ENCODE measurements at regions not wholly inside any gene's neighbourhood (a gene's known extent, or its start where the extent isn't known, plus 50 kb on each side); places are given as distances from the start of the nearest gene placed in this dataset.
A peak's percentile ranks its signal among the peaks of the same experiment; 100 is the strongest.
"Not testable (repeated sequence)": the region's sequence is repeated elsewhere in the genome, so short reads cannot be mapped to it uniquely, and the experiment has no call there.

DNA sequence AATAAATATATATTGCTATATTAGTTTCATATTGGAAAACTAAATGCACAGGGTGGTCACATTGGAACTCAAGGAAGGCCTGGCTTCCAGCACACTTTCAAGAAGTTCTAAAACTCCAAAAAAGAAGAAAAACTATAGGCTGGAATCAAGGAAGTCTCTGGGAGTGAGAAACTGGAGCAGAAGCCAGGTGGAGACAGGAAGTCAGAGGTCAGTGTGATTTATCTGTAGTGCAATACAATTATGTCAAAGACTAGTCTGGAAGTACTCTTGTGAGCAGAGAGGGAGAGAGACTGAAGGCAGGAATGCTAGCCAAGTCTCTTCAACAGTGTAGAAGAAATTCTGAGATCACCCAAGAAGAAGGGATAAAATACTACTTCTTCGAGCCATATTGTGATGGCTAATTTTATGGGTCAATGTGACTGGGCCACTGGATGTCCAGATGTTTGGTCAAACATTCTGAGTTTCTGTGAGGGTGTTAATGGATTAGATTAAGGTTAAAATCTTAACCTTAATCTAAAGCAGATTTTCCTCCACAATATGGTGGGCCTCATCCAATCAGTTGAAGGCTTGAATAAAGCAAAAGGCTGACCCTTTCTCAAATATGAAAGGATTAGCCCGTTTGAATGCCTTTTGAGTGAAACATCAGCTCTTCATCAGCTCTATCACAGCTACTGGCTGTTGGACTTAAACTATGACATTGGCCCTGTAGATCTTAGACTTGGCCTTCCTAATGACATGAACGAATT, 208.0 kb downstream of the TDRD15 start:
- DNase-seq, result no peak

GRCh38 chr2:21332993-21333625, 209.3 kb downstream of the TDRD15 start:
- no peak for DNase-seq

DNA sequence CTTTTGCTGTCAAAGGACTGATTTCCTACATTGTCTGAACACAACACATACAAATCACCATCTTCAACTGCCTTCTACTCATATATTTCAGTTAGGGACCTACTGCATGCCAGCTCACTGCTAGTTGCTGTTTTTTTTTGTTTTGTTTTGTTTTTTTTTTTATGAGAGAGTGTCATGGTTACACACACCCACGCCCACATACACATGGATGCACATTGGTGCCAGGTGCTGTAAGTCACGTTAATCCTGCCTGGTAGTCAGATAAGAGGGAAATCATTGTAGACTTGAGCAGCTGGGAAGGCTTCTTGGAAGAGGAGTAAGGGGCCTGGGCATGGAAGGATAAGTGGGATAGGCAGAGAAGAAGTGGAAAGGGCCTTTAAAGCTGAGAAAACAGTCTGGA, 209.9 kb downstream of the TDRD15 start:
- no peak for DNase-seq

- DNase-seq, result no peak
Measured at GRCh38 chr2:21346984-21347383, 223.2 kb downstream of the TDRD15 start.

DNA sequence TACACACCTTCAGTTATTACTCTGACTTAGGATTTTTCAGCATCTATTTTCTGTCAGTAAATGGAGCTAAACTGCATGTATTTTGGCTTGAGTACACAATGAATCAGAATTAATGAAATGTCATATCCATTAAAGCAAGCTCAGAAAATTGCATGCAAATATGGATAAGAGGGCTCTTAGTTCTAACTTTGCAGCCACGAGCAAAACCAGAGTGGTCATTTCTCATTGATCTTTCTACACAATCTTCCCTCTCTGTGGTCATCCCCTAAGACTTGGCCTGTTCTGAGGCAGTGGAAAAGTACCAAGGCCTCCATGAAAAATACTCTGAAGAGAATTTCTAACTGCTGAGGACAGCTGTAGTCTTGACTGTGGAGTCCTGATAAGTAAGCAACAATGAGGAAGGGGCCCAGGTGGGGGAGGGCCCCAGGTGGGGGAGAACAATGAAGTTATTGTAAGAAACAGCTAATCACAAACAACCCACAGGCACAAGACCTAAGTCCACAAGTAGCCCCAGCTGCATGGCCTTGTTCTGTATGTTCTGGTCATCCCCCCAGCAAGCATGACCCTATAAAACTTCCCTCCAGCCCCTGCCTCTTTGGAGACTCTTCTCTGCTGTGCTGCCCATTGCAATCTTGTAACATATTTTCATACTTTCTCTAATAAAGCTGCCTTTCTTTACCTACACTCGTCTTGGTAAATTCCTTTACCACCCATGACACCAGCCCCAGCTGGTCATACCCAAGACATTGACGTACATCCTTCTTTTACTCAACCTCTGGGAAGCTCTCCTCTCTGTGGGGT, 230.3 kb downstream of the TDRD15 start:
- DNase-seq, result no peak

GRCh38 chr2:21356086-21356856, 232.5 kb downstream of the TDRD15 start:
- DNase-seq, result no peak

DNA sequence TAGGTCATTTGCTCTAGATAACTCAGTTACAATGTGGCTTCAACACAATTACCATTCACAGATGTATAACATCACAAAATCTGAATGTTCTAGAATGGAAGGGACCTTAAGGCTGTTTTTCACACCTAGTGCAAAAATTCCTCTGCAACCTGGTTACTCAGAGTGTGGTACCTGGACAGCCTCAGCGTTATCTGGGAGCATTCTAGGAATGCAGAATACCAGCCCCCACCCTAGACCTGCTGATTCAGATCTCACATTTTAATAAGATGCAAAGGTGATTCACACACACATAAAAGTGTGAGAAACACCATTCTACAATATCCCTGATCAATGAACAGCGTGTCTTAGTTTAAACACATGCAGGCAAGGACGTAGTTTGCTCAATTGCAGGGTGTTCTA, 233.1 kb downstream of the TDRD15 start:
- no peak for DNase-seq

- DNase-seq, result no peak
Measured at GRCh38 chr2:21358976-21359375, 235.2 kb downstream of the TDRD15 start.

- DNase-seq, result no peak
Measured at GRCh38 chr2:21361384-21361783, 237.6 kb downstream of the TDRD15 start.

DNA sequence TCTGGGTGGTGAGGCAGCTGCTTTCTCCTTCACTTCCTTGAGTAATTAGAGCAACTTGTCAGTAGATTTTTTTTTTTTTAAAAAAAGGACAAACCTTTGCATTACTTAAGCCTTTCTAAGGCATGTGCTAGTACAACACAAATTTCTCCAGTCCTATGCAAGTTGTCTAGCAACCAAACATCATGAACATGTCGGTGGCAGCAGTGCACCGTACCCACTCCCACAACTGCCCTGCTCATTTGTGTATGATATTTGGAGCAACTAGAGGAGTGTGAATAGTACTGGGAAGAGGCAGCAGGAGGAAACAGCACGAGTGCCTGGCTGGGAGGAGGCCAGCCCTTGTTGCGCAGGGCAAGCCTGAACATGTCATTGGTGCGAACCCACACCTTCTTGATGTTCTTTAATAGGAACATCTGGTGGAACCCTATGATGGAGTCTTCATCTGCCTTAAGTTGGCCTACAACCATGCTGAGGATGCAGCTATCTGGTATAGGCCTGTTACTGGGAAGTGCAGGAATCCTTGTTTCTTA, 238.3 kb downstream of the TDRD15 start:
- no peak for DNase-seq

- DNase-seq, result no peak
Measured at GRCh38 chr2:21363364-21363763, 239.6 kb downstream of the TDRD15 start.

GRCh38 chr2:21367421-21367820, 243.7 kb downstream of the TDRD15 start:
- no peak for DNase-seq

DNA sequence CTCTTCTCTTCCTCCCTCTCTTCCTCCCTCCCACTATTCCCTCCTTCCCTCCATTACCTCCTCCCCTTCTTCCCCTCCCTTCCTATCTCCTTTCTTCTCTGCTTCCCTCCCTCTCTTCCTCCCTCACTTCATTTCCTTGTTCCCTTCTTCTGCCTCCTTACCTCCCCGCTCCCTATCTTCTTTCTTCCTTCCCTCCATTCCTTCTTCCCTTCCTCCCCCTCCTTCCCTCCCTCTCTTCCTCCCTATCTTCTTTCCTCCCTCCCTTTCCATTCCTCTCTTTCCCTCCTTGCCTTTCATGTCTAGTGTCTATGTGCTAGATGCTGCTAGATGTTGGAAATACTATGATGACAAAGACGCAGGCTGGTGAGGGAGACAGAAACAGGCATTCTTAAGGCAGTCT, 246.0 kb downstream of the TDRD15 start:
- no peak for DNase-seq

DNA sequence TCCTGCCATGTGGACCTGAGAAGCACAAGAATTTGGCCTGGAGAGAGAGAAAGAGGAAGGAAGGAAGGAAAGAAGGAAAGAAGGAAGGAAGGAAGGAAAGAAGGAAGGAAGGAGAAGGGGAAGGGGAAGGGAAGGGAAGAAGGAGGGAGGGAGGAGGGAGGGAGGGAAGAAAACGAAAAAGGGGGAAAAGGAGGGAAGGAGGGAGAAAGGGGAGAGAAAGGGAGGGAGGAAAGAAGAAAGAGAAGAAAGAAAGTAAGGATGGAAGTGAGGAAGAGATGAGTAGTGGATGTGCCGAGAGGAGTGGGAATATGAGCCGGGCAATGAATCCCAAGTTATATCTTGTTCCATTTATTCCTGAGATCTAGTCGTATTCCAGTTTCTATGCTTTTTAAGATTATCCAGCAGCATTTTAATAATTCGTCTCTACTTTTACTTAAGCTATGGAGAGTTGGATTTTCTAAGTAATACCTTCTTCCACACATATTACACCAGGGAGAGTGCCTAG, 247.8 kb downstream of the TDRD15 start:
- DNase-seq, result no peak

- DNase-seq, result peak in 11 of 56 donors; percentile 1 to 53 (median 10)
Measured at GRCh38 chr2:21372654-21373053, 248.9 kb downstream of the TDRD15 start.

DNA sequence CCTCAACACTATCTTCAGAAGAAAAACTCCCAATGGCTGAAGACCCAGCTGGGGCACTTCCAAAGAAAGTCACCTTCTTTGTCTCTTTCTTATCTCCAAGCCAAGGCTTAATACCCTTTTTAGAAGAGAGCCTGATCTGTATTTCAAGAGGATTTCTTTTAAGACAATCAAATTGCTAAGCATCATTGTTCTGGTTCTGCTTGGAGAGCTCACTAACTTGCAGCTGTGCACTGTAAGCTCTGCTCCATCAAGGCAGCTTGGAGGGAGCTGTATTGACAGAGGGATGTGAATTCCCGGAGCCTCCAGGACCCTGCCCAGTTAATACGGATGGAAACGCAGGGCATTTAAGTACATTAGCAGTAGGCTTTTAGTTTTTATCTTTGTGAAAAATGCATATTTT, 253.1 kb downstream of the TDRD15 start:
- peak in 1 of 56 donors; percentile 1 for DNase-seq

- DNase-seq, result no peak
Measured at GRCh38 chr2:21379140-21379539, 255.4 kb downstream of the TDRD15 start.

GRCh38 chr2:21379668-21380067, 255.9 kb downstream of the TDRD15 start:
- DNase-seq, result not testable (repeated sequence)

- peak in 16 of 56 donors; percentile 1 to 50 (median 15) for DNase-seq
Measured at GRCh38 chr2:21381421-21381820, 257.7 kb downstream of the TDRD15 start.

GRCh38 chr2:21382701-21383520, 259.1 kb downstream of the TDRD15 start:
- DNase-seq, result peak in 51 of 56 donors; percentile 4 to 85 (median 54)

Measured in nucleus accumbens (tissue), 56 donors.